ENCODE measurements at regions not wholly inside any gene's neighbourhood (a gene's known extent, or its start where the extent isn't known, plus 50 kb on each side); places are given as distances from the start of the nearest gene placed in this dataset.
A peak's percentile ranks its signal among the peaks of the same experiment; 100 is the strongest.

GRCh38 chr14:22386924-22387775, 201.9 kb downstream of the DAD1 start:
- TF ChIP-seq SIN3A (IDR thresholded peaks at IDR 0.05; ENCODE audit: borderline replicate concordance, low read depth, low read length) (no peak), ZNF556 (CRISPR knock-in tag; IDR thresholded peaks at IDR 0.05; ENCODE audit: borderline replicate concordance) (0 out of 2 replicates have a peak, but pooled peaks have one; percentile 17), FOXM1 (CRISPR knock-in tag; IDR thresholded peaks at IDR 0.05) (no peak), ZNF263 (CRISPR knock-in tag; IDR thresholded peaks at IDR 0.05) (no peak), ZNF335 (CRISPR knock-in tag; IDR thresholded peaks at IDR 0.05) (peak; percentile 59; the same call in 1 of the 2 replicates), GPBP1L1 (CRISPR knock-in tag; IDR thresholded peaks at IDR 0.05) (no peak), POLR2AphosphoS5 (IDR thresholded peaks at IDR 0.05; ENCODE audit: low read depth, low read length) (no peak), SP4 (CRISPR knock-in tag; IDR thresholded peaks at IDR 0.05) (no peak), NR2C2 (CRISPR knock-in tag; IDR thresholded peaks at IDR 0.05; ENCODE audit: borderline replicate concordance) (no peak), ZNF256 (CRISPR knock-in tag; conservative IDR thresholded peaks at IDR 0.05) (no peak)
- TF ChIP-seq, protein P1, sequence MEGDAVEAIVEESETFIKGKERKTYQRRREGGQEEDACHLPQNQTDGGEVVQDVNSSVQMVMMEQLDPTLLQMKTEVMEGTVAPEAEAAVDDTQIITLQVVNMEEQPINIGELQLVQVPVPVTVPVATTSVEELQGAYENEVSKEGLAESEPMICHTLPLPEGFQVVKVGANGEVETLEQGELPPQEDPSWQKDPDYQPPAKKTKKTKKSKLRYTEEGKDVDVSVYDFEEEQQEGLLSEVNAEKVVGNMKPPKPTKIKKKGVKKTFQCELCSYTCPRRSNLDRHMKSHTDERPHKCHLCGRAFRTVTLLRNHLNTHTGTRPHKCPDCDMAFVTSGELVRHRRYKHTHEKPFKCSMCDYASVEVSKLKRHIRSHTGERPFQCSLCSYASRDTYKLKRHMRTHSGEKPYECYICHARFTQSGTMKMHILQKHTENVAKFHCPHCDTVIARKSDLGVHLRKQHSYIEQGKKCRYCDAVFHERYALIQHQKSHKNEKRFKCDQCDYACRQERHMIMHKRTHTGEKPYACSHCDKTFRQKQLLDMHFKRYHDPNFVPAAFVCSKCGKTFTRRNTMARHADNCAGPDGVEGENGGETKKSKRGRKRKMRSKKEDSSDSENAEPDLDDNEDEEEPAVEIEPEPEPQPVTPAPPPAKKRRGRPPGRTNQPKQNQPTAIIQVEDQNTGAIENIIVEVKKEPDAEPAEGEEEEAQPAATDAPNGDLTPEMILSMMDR (CRISPR knock-in tag; IDR thresholded peaks at IDR 0.05): peak; percentile 97

All from HepG2 (cell line).